GM21786 (cell line): ENCODE measurements at regions not wholly inside any gene's neighbourhood (a gene's known extent, or its start where the extent isn't known, plus 50 kb on each side); places are given as distances from the start of the nearest gene placed in this dataset.
"Not testable (repeated sequence)": the region's sequence is repeated elsewhere in the genome, so short reads cannot be mapped to it uniquely, and the experiment has no call there.

Experiments used
- ATAC-seq: cut with Tn5 transposase; IDR thresholded peaks from one replicate; pipeline ENCODE4 v1.9.1; 2021; ENCODE audit not compliant: unreplicated experiment

GRCh38 chr13:62250501-62251201 is 835.0 kb upstream of the PCDH20 start:
- ATAC-seq = no peak

GRCh38 chr13:62246581-62246980 is 830.9 kb upstream of the PCDH20 start:
- no peak for ATAC-seq

- no peak for ATAC-seq
These were observed 827.5 kb upstream of the PCDH20 start for GRCh38 chr13:62243106-62243505.

- ATAC-seq = no peak
These were observed 819.3 kb upstream of the PCDH20 start for GRCh38 chr13:62234780-62235440.

- no peak for ATAC-seq
These were observed 795.3 kb upstream of the PCDH20 start for GRCh38 chr13:62210951-62211350.

- peak; percentile 81 for ATAC-seq
These were observed 793.9 kb upstream of the PCDH20 start for GRCh38 chr13:62209529-62209928.

GRCh38 chr13:62207388-62207787 is 791.7 kb upstream of the PCDH20 start:
- ATAC-seq = no peak

- ATAC-seq = no peak
These were observed 790.5 kb upstream of the PCDH20 start for GRCh38 chr13:62206165-62206564.

- ATAC-seq = no peak
These were observed 789.6 kb upstream of the PCDH20 start for GRCh38 chr13:62205273-62205672.

- ATAC-seq = no peak
These were observed 778.7 kb upstream of the PCDH20 start for GRCh38 chr13:62194371-62194770.

GRCh38 chr13:62193919-62194318 is 778.3 kb upstream of the PCDH20 start:
- ATAC-seq = no peak

GRCh38 chr13:62185631-62186255 is 770.1 kb upstream of the PCDH20 start:
- no peak for ATAC-seq

GRCh38 chr13:62176051-62176450 is 760.4 kb upstream of the PCDH20 start:
- ATAC-seq = no peak

GRCh38 chr13:62173958-62174357 is 758.3 kb upstream of the PCDH20 start:
- no peak for ATAC-seq

GRCh38 chr13:62171697-62172096 is 756.0 kb upstream of the PCDH20 start:
- no peak for ATAC-seq

- no peak for ATAC-seq
These were observed 753.2 kb upstream of the PCDH20 start for GRCh38 chr13:62168891-62169290.

- ATAC-seq = no peak
These were observed 752.1 kb upstream of the PCDH20 start for GRCh38 chr13:62167650-62168172.

- no peak for ATAC-seq
These were observed 747.2 kb upstream of the PCDH20 start for GRCh38 chr13:62162860-62163259.

GRCh38 chr13:62158520-62158919 is 742.9 kb upstream of the PCDH20 start:
- no peak for ATAC-seq

GRCh38 chr13:62151724-62152123 is 736.1 kb upstream of the PCDH20 start:
- not testable (repeated sequence) for ATAC-seq

- ATAC-seq = no peak
These were observed 726.4 kb upstream of the PCDH20 start for GRCh38 chr13:62142048-62142447.

GRCh38 chr13:62139597-62139996 is 723.9 kb upstream of the PCDH20 start:
- ATAC-seq = no peak
